ENCODE measurements at regions not wholly inside any gene's neighbourhood (a gene's known extent, or its start where the extent isn't known, plus 50 kb on each side); places are given as distances from the start of the nearest gene placed in this dataset.

DNA sequence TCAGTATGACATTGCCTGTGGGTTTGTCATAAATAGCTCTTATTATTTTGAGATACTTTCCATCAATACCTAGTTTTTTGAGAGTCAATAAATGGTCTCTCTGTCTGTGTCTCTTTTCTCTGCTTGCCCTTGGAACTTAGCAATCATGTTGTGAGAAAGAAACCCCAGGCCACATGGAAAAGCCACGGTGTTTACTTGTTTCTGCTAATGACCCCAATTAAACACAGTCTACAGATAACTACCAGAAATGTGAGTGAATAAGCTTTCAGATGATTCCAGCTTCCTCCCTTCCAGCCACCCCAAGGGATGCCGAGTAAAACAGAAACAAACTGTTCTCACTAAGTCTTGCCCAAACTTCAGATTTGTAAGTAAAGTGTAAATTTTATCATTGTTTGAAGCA lies 584.9 kb downstream of the MAT2B start:
- TF ChIP-seq, protein P1, sequence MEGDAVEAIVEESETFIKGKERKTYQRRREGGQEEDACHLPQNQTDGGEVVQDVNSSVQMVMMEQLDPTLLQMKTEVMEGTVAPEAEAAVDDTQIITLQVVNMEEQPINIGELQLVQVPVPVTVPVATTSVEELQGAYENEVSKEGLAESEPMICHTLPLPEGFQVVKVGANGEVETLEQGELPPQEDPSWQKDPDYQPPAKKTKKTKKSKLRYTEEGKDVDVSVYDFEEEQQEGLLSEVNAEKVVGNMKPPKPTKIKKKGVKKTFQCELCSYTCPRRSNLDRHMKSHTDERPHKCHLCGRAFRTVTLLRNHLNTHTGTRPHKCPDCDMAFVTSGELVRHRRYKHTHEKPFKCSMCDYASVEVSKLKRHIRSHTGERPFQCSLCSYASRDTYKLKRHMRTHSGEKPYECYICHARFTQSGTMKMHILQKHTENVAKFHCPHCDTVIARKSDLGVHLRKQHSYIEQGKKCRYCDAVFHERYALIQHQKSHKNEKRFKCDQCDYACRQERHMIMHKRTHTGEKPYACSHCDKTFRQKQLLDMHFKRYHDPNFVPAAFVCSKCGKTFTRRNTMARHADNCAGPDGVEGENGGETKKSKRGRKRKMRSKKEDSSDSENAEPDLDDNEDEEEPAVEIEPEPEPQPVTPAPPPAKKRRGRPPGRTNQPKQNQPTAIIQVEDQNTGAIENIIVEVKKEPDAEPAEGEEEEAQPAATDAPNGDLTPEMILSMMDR (IDR thresholded peaks at IDR 0.05; ENCODE audit: insufficient read depth, low read length, poor library complexity, severe bottlenecking): no peak
- no peak for TF ChIP-seq EZH2phosphoT487 (conservative IDR thresholded peaks at IDR 0.05; ENCODE audit: low read length)
- no peak overlapping the region for H3K4me3 ChIP-seq (ENCODE audit: insufficient read depth, low read length, poor library complexity, severe bottlenecking)
- H3K9me2 ChIP-seq (replicated peaks; ENCODE audit: insufficient read depth, low read length): no peaks in the 10 kb centered on the region; the same call in 1 of the 2 replicates

GRCh38 chr5:164091836-164092235 lies 586.4 kb downstream of the MAT2B start:
- Histone ChIP-seq H3K9ac (ENCODE audit: low read length) (no peak overlapping the region), H3F3A (ENCODE audit: insufficient read depth) (no peaks in the 10 kb centered on the region), H2AFZ (ENCODE audit: low read depth, low read length, severe bottlenecking) (no peak overlapping the region), H3K36me3 (ENCODE audit: low read length) (no peaks in the 10 kb centered on the region), H3K27ac (ENCODE audit: low read depth, low read length) (no peak overlapping the region), H3K4me3 (ENCODE audit: insufficient read depth, low read length, poor library complexity, severe bottlenecking) (no peak overlapping the region), H3K9me3 (ENCODE audit: insufficient read depth, low read length) (no peaks in the 10 kb centered on the region), H3K4me2 (ENCODE audit: low read depth, low read length, poor library complexity, severe bottlenecking) (no peak overlapping the region), H3K9me2 (replicated peaks; ENCODE audit: insufficient read depth, low read length) (no peaks in the 10 kb centered on the region), H3K27me3 (ENCODE audit: low read length) (no peaks in the 10 kb centered on the region), H3K79me2 (ENCODE audit: insufficient read depth, low read length) (no peaks in the 10 kb centered on the region), H4K20me1 (ENCODE audit: low read depth, low read length) (no peaks in the 10 kb centered on the region)
- no peak for TF ChIP-seq EZH2phosphoT487 (conservative IDR thresholded peaks at IDR 0.05; ENCODE audit: low read length)
- TF ChIP-seq, protein P1 (IDR thresholded peaks at IDR 0.05; ENCODE audit: insufficient read depth, low read length, poor library complexity, severe bottlenecking): no peak

More for the DNA sequence above, 584.9 kb downstream of the MAT2B start:
- Histone ChIP-seq H3K79me2 (ENCODE audit: insufficient read depth, low read length) (no peaks in the 10 kb centered on the region), H3K9ac (ENCODE audit: low read length) (no peak overlapping the region), H2AFZ (ENCODE audit: low read depth, low read length, severe bottlenecking) (no peak overlapping the region), H4K20me1 (ENCODE audit: low read depth, low read length) (no peaks in the 10 kb centered on the region), H3K4me2 (ENCODE audit: low read depth, low read length, poor library complexity, severe bottlenecking) (no peak overlapping the region), H3K27me3 (ENCODE audit: low read length) (no peaks in the 10 kb centered on the region), H3K9me3 (ENCODE audit: insufficient read depth, low read length) (no peaks in the 10 kb centered on the region), H3K36me3 (ENCODE audit: low read length) (no peaks in the 10 kb centered on the region), H3K27ac (ENCODE audit: low read depth, low read length) (no peak overlapping the region), H3F3A (ENCODE audit: insufficient read depth) (no peaks in the 10 kb centered on the region)

- no peaks in the 10 kb centered on the region for H3F3A ChIP-seq (ENCODE audit: insufficient read depth)
- H3K27ac ChIP-seq (ENCODE audit: low read depth, low read length): no peak overlapping the region
- no peaks in the 10 kb centered on the region for H4K20me1 ChIP-seq (ENCODE audit: low read depth, low read length)
- H3K9me2 ChIP-seq (replicated peaks; ENCODE audit: insufficient read depth, low read length): no peaks in the 10 kb centered on the region
- no peaks in the 10 kb centered on the region for H3K27me3 ChIP-seq (ENCODE audit: low read length)
- H3K4me2 ChIP-seq (ENCODE audit: low read depth, low read length, poor library complexity, severe bottlenecking): no peak overlapping the region
- H3K9me3 ChIP-seq (ENCODE audit: insufficient read depth, low read length): no peaks in the 10 kb centered on the region
- H2AFZ ChIP-seq (ENCODE audit: low read depth, low read length, severe bottlenecking): no peak overlapping the region
- no peaks in the 10 kb centered on the region for H3K79me2 ChIP-seq (ENCODE audit: insufficient read depth, low read length)
- H3K4me3 ChIP-seq (ENCODE audit: insufficient read depth, low read length, poor library complexity, severe bottlenecking): no peak overlapping the region
- TF ChIP-seq, protein P1 (IDR thresholded peaks at IDR 0.05; ENCODE audit: insufficient read depth, low read length, poor library complexity, severe bottlenecking): no peak
- no peak for TF ChIP-seq EZH2phosphoT487 (conservative IDR thresholded peaks at IDR 0.05; ENCODE audit: low read length)
- no peaks in the 10 kb centered on the region for H3K36me3 ChIP-seq (ENCODE audit: low read length)
- H3K9ac ChIP-seq (ENCODE audit: low read length): no peak overlapping the region
Observed at GRCh38 chr5:164094291-164094690, 588.9 kb downstream of the MAT2B start.

All from SU-DHL-6 (cell line).